HG03378 (cell line): ENCODE measurements at regions not wholly inside any gene's neighbourhood (a gene's known extent, or its start where the extent isn't known, plus 50 kb on each side); places are given as distances from the start of the nearest gene placed in this dataset.
"Not testable (repeated sequence)": the region's sequence is repeated elsewhere in the genome, so short reads cannot be mapped to it uniquely, and the experiment has no call there.

Source experiments
- ATAC-seq: cut with Tn5 transposase; IDR thresholded peaks from one replicate; pipeline ENCODE4 v1.9.1; 2021; ENCODE audit warnings: mild to moderate bottlenecking, moderate library complexity; ENCODE audit not compliant: unreplicated experiment

- no peak for ATAC-seq
Measured at GRCh38 chr3:189375532-189375931, 203.8 kb downstream of the TPRG1 start.

- ATAC-seq = no peak
Measured at GRCh38 chr3:189383630-189384029, 211.9 kb downstream of the TPRG1 start.

- ATAC-seq = not testable (repeated sequence)
Measured at GRCh38 chr3:189385880-189386279, 214.1 kb downstream of the TPRG1 start.

- no peak for ATAC-seq
Measured at GRCh38 chr3:189386739-189387138, 215.0 kb downstream of the TPRG1 start.

GRCh38 chr3:189389346-189389745, 217.6 kb downstream of the TPRG1 start:
- ATAC-seq = no peak

GRCh38 chr3:189393598-189393997, 221.8 kb downstream of the TPRG1 start:
- no peak for ATAC-seq

GRCh38 chr3:189394599-189395121, 222.9 kb downstream of the TPRG1 start:
- ATAC-seq = peak; percentile 95

- ATAC-seq = no peak
Measured at GRCh38 chr3:189395825-189396224, 224.1 kb downstream of the TPRG1 start.

- no peak for ATAC-seq
Measured at GRCh38 chr3:189398656-189399055, 226.9 kb downstream of the TPRG1 start.

- ATAC-seq = no peak
Measured at GRCh38 chr3:189401196-189401595, 229.4 kb downstream of the TPRG1 start.

- ATAC-seq = no peak
Measured at GRCh38 chr3:189403194-189403593, 228.0 kb upstream of the TP63 start.

- no peak for ATAC-seq
Measured at GRCh38 chr3:189404024-189404423, 227.2 kb upstream of the TP63 start.

GRCh38 chr3:189404797-189405484, 226.2 kb upstream of the TP63 start:
- peak; percentile 46 for ATAC-seq

- ATAC-seq = no peak
Measured at GRCh38 chr3:189406148-189406547, 225.0 kb upstream of the TP63 start.

- ATAC-seq = no peak
Measured at GRCh38 chr3:189410522-189410921, 220.7 kb upstream of the TP63 start.

- no peak for ATAC-seq
Measured at GRCh38 chr3:189419038-189419437, 212.2 kb upstream of the TP63 start.

- ATAC-seq = no peak
Measured at GRCh38 chr3:189419683-189420082, 211.5 kb upstream of the TP63 start.

GRCh38 chr3:189424922-189425321, 206.3 kb upstream of the TP63 start:
- no peak for ATAC-seq

GRCh38 chr3:189429019-189429418, 202.2 kb upstream of the TP63 start:
- no peak for ATAC-seq

GRCh38 chr3:189430166-189430565, 201.0 kb upstream of the TP63 start:
- no peak for ATAC-seq

- not testable (repeated sequence) for ATAC-seq
Measured at GRCh38 chr3:189442257-189442656, 188.9 kb upstream of the TP63 start.

- no peak for ATAC-seq
Measured at GRCh38 chr3:189446959-189447560, 184.1 kb upstream of the TP63 start.
